Fibroblast of lung (primary cell): ENCODE measurements at regions not wholly inside any gene's neighbourhood (a gene's known extent, or its start where the extent isn't known, plus 50 kb on each side); places are given as distances from the start of the nearest gene placed in this dataset.

Source experiments
- CTCF ChIP-seq, 2 donors: IDR thresholded peaks in 1 of 2; conservative IDR thresholded peaks in 1 of 2; 1 replicate in 1 of 2; 2 replicates in 1 of 2; pipeline ENCODE4 v1.5.1; 2011 to 2012; ENCODE audit warnings: low read length in 2 of 2, control low read depth in 1 of 2, inconsistent platforms in 1 of 2, low read depth in 1 of 2, mild to moderate bottlenecking in 1 of 2
- EZH2 ChIP-seq: IDR thresholded peaks from 2 replicates; pipeline ENCODE4 v1.5.1; 2012; ENCODE audit warnings: low read length, control low read depth, mild to moderate bottlenecking; ENCODE audit errors: missing control alignments

- no peak for TF ChIP-seq CTCF (conservative IDR thresholded peaks at IDR 0.05 in 1 of 2, IDR thresholded peaks at IDR 0.05 in 1 of 2; ENCODE audit: low read depth in 1 of 2, low read length in 2 of 2)
- TF ChIP-seq EZH2, result no peak
These were observed 164.1 kb downstream of the DEFB131A start for GRCh38 chr4:9608300-9608699.
